ENCODE measurements at regions not wholly inside any gene's neighbourhood (a gene's known extent, or its start where the extent isn't known, plus 50 kb on each side); places are given as distances from the start of the nearest gene placed in this dataset.

- DNase-seq (ENCODE audit: low spot score): no peak
- no peak for TF ChIP-seq CTCF (IDR thresholded peaks at IDR 0.05; ENCODE audit: borderline replicate concordance, control extremely low read depth, extremely low read depth, insufficient read depth, missing control alignments)
- in situ Hi-C loops (cut with MboI; ENCODE audit: low sequenced_read_pairs, unreplicated experiment): no loop called here
Observed at GRCh38 chr3:176479248-176479647, 718.0 kb downstream of the TBL1XR1 start.

- in situ Hi-C loops (cut with MboI; ENCODE audit: low sequenced_read_pairs, unreplicated experiment): no loop called here
- DNase-seq (ENCODE audit: low spot score): no peak
- TF ChIP-seq CTCF (IDR thresholded peaks at IDR 0.05; ENCODE audit: borderline replicate concordance, control extremely low read depth, extremely low read depth, insufficient read depth, missing control alignments): no peak
Observed at GRCh38 chr3:176469694-176470205, 727.5 kb downstream of the TBL1XR1 start.

GRCh38 chr3:176463610-176464009 is 733.7 kb downstream of the TBL1XR1 start:
- no peak for TF ChIP-seq CTCF (IDR thresholded peaks at IDR 0.05; ENCODE audit: borderline replicate concordance, control extremely low read depth, extremely low read depth, insufficient read depth, missing control alignments)
- DNase-seq (ENCODE audit: low spot score): no peak
- in situ Hi-C loops (cut with MboI; ENCODE audit: low sequenced_read_pairs, unreplicated experiment): no loop called here

GRCh38 chr3:176447369-176447768 is 749.9 kb downstream of the TBL1XR1 start:
- in situ Hi-C loops (cut with MboI; ENCODE audit: low sequenced_read_pairs, unreplicated experiment): no loop called here
- TF ChIP-seq CTCF (IDR thresholded peaks at IDR 0.05; ENCODE audit: borderline replicate concordance, control extremely low read depth, extremely low read depth, insufficient read depth, missing control alignments): no peak
- no peak for DNase-seq (ENCODE audit: low spot score)

- in situ Hi-C loops (cut with MboI; ENCODE audit: low sequenced_read_pairs, unreplicated experiment): no loop called here
- DNase-seq (ENCODE audit: low spot score): no peak
- no peak for TF ChIP-seq CTCF (IDR thresholded peaks at IDR 0.05; ENCODE audit: borderline replicate concordance, control extremely low read depth, extremely low read depth, insufficient read depth, missing control alignments)
Observed at GRCh38 chr3:176442326-176442725, 755.0 kb downstream of the TBL1XR1 start.

GRCh38 chr3:176439729-176440128 is 757.6 kb downstream of the TBL1XR1 start:
- in situ Hi-C loops (cut with MboI; ENCODE audit: low sequenced_read_pairs, unreplicated experiment): no loop called here
- no peak for DNase-seq (ENCODE audit: low spot score)

More at GRCh38 chr3:176439729-176440128, 757.6 kb downstream of the TBL1XR1 start:
- TF ChIP-seq CTCF (IDR thresholded peaks at IDR 0.05; ENCODE audit: borderline replicate concordance, control extremely low read depth, extremely low read depth, insufficient read depth, missing control alignments): no peak

All from GM13976 (cell line).